ENCODE measurements at regions not wholly inside any gene's neighbourhood (a gene's known extent, or its start where the extent isn't known, plus 50 kb on each side); places are given as distances from the start of the nearest gene placed in this dataset.

- intact Hi-C loops (cut with DNase I), result no loop called here
- Histone ChIP-seq H3K4me3 (no peak overlapping the region), H3K4me1 (replicated peaks in 1 of 2) (no peaks in the 10 kb centered on the region), H3K36me3 (replicated peaks in 1 of 2) (no peaks in the 10 kb centered on the region), H3K9me3 (replicated peaks in 1 of 3) (no peaks in the 10 kb centered on the region), H3K27ac (no peak overlapping the region), H3K27me3 (no peaks in the 10 kb centered on the region)
- DNase-seq, result no peak
- 34 to 62% (median 41%) methylated on average over 1 of the region's 1 CpG for WGBS, 4 donors
- TF ChIP-seq POLR2A (IDR thresholded peaks at IDR 0.05) (no peak), CTCF (IDR thresholded peaks at IDR 0.05) (no peak)
These were observed 98.6 kb upstream of the ARHGEF26 start for GRCh38 chr3:154022606-154023005.

GRCh38 chr3:154023148-154023547 is 98.0 kb upstream of the ARHGEF26 start:
- intact Hi-C loops (cut with DNase I), result no loop called here
- Histone ChIP-seq H3K9me3 (replicated peaks in 1 of 3) (no peaks in the 10 kb centered on the region), H3K27me3 (no peaks in the 10 kb centered on the region), H3K36me3 (replicated peaks in 1 of 2) (no peaks in the 10 kb centered on the region), H3K4me3 (no peak overlapping the region), H3K4me1 (replicated peaks in 1 of 2) (no peaks in the 10 kb centered on the region), H3K27ac (no peak overlapping the region)
- TF ChIP-seq CTCF (IDR thresholded peaks at IDR 0.05) (no peak), POLR2A (IDR thresholded peaks at IDR 0.05) (no peak)
- no peak for DNase-seq

GRCh38 chr3:154025007-154025406 is 96.2 kb upstream of the ARHGEF26 start:
- no peak overlapping the region for H3K4me3 ChIP-seq
- H3K36me3 ChIP-seq (replicated peaks in 1 of 2), result no peaks in the 10 kb centered on the region
- WGBS, 4 donors, result 65 to 82% (median 75%) methylated on average over 2 of the region's 2 CpGs
- no peaks in the 10 kb centered on the region for H3K4me1 ChIP-seq (replicated peaks in 1 of 2)
- TF ChIP-seq CTCF (IDR thresholded peaks at IDR 0.05), result no peak
- TF ChIP-seq POLR2A (IDR thresholded peaks at IDR 0.05), result no peak
- H3K9me3 ChIP-seq (replicated peaks in 1 of 3), result no peaks in the 10 kb centered on the region
- H3K27me3 ChIP-seq, result no peaks in the 10 kb centered on the region
- no peak overlapping the region for H3K27ac ChIP-seq
- intact Hi-C loops (cut with DNase I), result no loop called here
- no peak for DNase-seq

- Histone ChIP-seq H3K27me3 (no peaks in the 10 kb centered on the region), H3K36me3 (replicated peaks in 1 of 2) (no peaks in the 10 kb centered on the region), H3K27ac (no peak overlapping the region), H3K4me1 (replicated peaks in 1 of 2) (no peaks in the 10 kb centered on the region), H3K4me3 (no peak overlapping the region), H3K9me3 (replicated peaks in 1 of 3) (no peaks in the 10 kb centered on the region)
- intact Hi-C loops (cut with DNase I), result no loop called here
- TF ChIP-seq CTCF (IDR thresholded peaks at IDR 0.05) (no peak), POLR2A (IDR thresholded peaks at IDR 0.05) (no peak)
- WGBS, 4 donors, result 60 to 69% (median 64%) methylated on average over 4 of the region's 4 CpGs
- no peak for DNase-seq
These were observed 91.3 kb upstream of the ARHGEF26 start for GRCh38 chr3:154029926-154030325.

Data from adrenal gland (tissue), 9 donors.